Lung (tissue), 11 donors: ENCODE measurements at regions not wholly inside any gene's neighbourhood (a gene's known extent, or its start where the extent isn't known, plus 50 kb on each side); places are given as distances from the start of the nearest gene placed in this dataset.

Source experiments
- ATAC-seq: fragments of 200-7000 bp; cut with Tn5 transposase; one replicate; pipeline ENCODE4 v1.9.1; 2020; ENCODE audit warnings: moderate number of reproducible peaks; ENCODE audit not compliant: insufficient read depth, low FRiP score
- DNase-seq, 3 donors: peaks; one replicate each; pipeline ENCODE4 v3.0.0-alpha.2; 2013 to 2017
- H3K27ac ChIP-seq, 2 donors: one replicate each; pipeline ENCODE4 v1.5.1; 2013; ENCODE audit warnings: mild to moderate bottlenecking in 2 of 2, moderate library complexity in 2 of 2, control low read depth in 1 of 2, inconsistent platforms in 1 of 2, low read depth in 1 of 2, low read length in 1 of 2
- H3K27me3 ChIP-seq, 3 donors: one replicate each; pipeline ENCODE4 v1.5.1; 2013; ENCODE audit warnings: low read length in 2 of 3; ENCODE audit not compliant: control insufficient read depth in 3 of 3, insufficient read depth in 3 of 3
- H3K36me3 ChIP-seq, 4 donors: one replicate each; pipeline ENCODE4 v1.5.1; 2013; ENCODE audit warnings: low read length in 4 of 4, mild to moderate bottlenecking in 1 of 4, moderate library complexity in 1 of 4; ENCODE audit not compliant: control insufficient read depth in 4 of 4, insufficient read depth in 4 of 4
- H3K4me1 ChIP-seq, 5 donors: one replicate each; pipeline ENCODE4 v1.5.1; 2013; ENCODE audit warnings: low read length in 5 of 5, mild to moderate bottlenecking in 2 of 5, moderate library complexity in 1 of 5; ENCODE audit not compliant: control insufficient read depth in 5 of 5, insufficient read depth in 5 of 5
- H3K4me3 ChIP-seq: one replicate; pipeline ENCODE4 v1.5.1; 2013; ENCODE audit warnings: mild to moderate bottlenecking, control low read depth, moderate library complexity
- H3K9ac ChIP-seq, 2 donors: one replicate each; pipeline ENCODE4 v1.5.1; 2013; ENCODE audit warnings: low read length in 2 of 2, control low read depth in 1 of 2; ENCODE audit not compliant: insufficient read depth in 1 of 2
- H3K9me3 ChIP-seq, 4 donors: one replicate each; pipeline ENCODE4 v1.5.1; 2013; ENCODE audit warnings: low read length in 3 of 4, mild to moderate bottlenecking in 1 of 4, moderate library complexity in 1 of 4; ENCODE audit not compliant: control insufficient read depth in 4 of 4, insufficient read depth in 3 of 4
- CTCF ChIP-seq: IDR thresholded peaks from 2 replicates; pipeline ENCODE4 v1.5.1; 2012; ENCODE audit warnings: mild to moderate bottlenecking; ENCODE audit errors: control extremely low read depth, extremely low read depth
- WGBS, 2 donors: extraction: QIAGEN DNeasy Blood & Tissue Kit; methylation state at CpG; one replicate each; pipeline ENCODE4 v1.1.7; 2013; 5-methylcytosine and 5-hydroxymethylcytosine counted together
- donor health status: control.
- donor health status: control.
- donor health status: Bipolar disorder and iron deficiency.
- donor health status: healthy.
- donor health status: DM: yes; HTN: yes; CAD: no.

- ATAC-seq (no peak), DNase-seq (no peak)
- H3K27ac ChIP-seq, result no peak overlapping the region
- peaks cover 0 to 2% (median 0%) of the 10 kb centered on the region in 5 donors for H3K4me1 ChIP-seq
- no peak for TF ChIP-seq CTCF
- no peaks in the 10 kb centered on the region for H3K36me3 ChIP-seq
- H3K9me3 ChIP-seq, result no peaks in the 10 kb centered on the region
- 87% methylated on average over 2 of the region's 2 CpGs for WGBS, 2 donors
- no peaks in the 10 kb centered on the region for H3K27me3 ChIP-seq
- H3K9ac ChIP-seq, result no peak overlapping the region
- H3K4me3 ChIP-seq, result no peak overlapping the region
Observed at GRCh38 chr9:72471096-72471495, 50.3 kb upstream of the TMC1 start.

GRCh38 chr9:72467766-72468738 lies 53.4 kb upstream of the TMC1 start:
- 84 to 87% methylated on average over 8 of the region's 8 CpGs for WGBS, 2 donors
- H3K36me3 ChIP-seq, result no peaks in the 10 kb centered on the region
- no peak for TF ChIP-seq CTCF
- no peak for ATAC-seq
- no peak overlapping the region for H3K4me3 ChIP-seq
- no peak overlapping the region for H3K27ac ChIP-seq
- no peaks in the 10 kb centered on the region for H3K27me3 ChIP-seq
- no peaks in the 10 kb centered on the region for H3K9me3 ChIP-seq
- no peak overlapping the region for H3K9ac ChIP-seq
- DNase-seq, result no peak
- no peaks in the 10 kb centered on the region for H3K4me1 ChIP-seq

GRCh38 chr9:72465593-72465984 lies 55.8 kb upstream of the TMC1 start:
- whole genome bisulfite sequencing, 2 donors, result 84 to 91% methylated on average over 3 of the region's 3 CpGs
- Histone ChIP-seq H3K27me3 (no peaks in the 10 kb centered on the region), H3K9ac (no peak overlapping the region), H3K4me1 (peaks cover 0 to 3% (median 0%) of the 10 kb centered on the region in 5 donors), H3K4me3 (no peak overlapping the region), H3K9me3 (no peaks in the 10 kb centered on the region), H3K27ac (no peak overlapping the region), H3K36me3 (no peaks in the 10 kb centered on the region)
- DNase-seq (no peak), ATAC-seq (no peak)
- no peak for TF ChIP-seq CTCF
